GM12892 (cell line): ENCODE measurements at regions not wholly inside any gene's neighbourhood (a gene's known extent, or its start where the extent isn't known, plus 50 kb on each side); places are given as distances from the start of the nearest gene placed in this dataset.

ENCODE experiments used
- DNase-seq: peaks from one replicate; pipeline ENCODE4 v3.0.0; 2011; ENCODE audit not compliant: insufficient read length
- FAIRE-seq: peaks from 2 replicates; lab custom pipeline; 2011; peaks lifted over from hg19 to GRCh38; lab: Jason Lieb, UNC
- POLR2A ChIP-seq: IDR thresholded peaks from 2 replicates; pipeline ENCODE4 v1.6.1; 2011; ENCODE audit warnings: low read depth, low read length, control low read depth
- POLR2AphosphoS5 ChIP-seq: IDR thresholded peaks from 2 replicates; pipeline ENCODE4 v1.6.1; 2011; ENCODE audit warnings: low read depth, low read length, control low read depth
- TAF1 ChIP-seq: IDR thresholded peaks from 2 replicates; pipeline ENCODE4 v1.6.1; 2011; ENCODE audit warnings: low read depth, mild to moderate bottlenecking, control low read depth, low read length, borderline replicate concordance

GRCh38 chr12:65517656-65518210, 239.2 kb downstream of the MSRB3 start:
- no peak for TF ChIP-seq POLR2AphosphoS5
- TF ChIP-seq POLR2A: no peak
- TF ChIP-seq TAF1: no peak
- DNase-seq (no peak), FAIRE-seq (no peak)

DNA sequence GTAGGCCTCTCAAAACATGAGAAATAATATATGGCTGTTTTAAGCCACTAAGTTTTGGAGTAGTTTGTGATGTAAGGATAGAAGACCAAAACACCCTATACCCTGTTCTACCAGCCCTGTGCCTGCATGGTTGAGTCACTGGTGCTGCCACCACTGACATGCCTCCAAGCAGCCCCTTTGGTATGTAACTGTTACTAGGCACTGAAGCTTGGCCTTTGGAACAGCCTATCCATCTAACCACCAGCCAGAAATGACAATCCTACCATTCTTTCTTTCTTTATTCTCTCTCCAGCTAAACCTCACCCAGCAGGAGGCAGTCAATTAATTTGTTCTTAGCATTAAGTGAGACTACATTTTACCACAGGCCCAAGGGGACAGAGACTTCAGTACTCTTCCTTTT, 240.3 kb downstream of the MSRB3 start:
- TF ChIP-seq POLR2AphosphoS5 (no peak), TAF1 (no peak), POLR2A (no peak)
- no peak for DNase-seq
- no peak for FAIRE-seq

GRCh38 chr12:65520658-65521057, 242.2 kb downstream of the MSRB3 start:
- FAIRE-seq (no peak), DNase-seq (no peak)
- no peak for TF ChIP-seq POLR2AphosphoS5
- TF ChIP-seq TAF1: no peak
- TF ChIP-seq POLR2A: no peak

DNA sequence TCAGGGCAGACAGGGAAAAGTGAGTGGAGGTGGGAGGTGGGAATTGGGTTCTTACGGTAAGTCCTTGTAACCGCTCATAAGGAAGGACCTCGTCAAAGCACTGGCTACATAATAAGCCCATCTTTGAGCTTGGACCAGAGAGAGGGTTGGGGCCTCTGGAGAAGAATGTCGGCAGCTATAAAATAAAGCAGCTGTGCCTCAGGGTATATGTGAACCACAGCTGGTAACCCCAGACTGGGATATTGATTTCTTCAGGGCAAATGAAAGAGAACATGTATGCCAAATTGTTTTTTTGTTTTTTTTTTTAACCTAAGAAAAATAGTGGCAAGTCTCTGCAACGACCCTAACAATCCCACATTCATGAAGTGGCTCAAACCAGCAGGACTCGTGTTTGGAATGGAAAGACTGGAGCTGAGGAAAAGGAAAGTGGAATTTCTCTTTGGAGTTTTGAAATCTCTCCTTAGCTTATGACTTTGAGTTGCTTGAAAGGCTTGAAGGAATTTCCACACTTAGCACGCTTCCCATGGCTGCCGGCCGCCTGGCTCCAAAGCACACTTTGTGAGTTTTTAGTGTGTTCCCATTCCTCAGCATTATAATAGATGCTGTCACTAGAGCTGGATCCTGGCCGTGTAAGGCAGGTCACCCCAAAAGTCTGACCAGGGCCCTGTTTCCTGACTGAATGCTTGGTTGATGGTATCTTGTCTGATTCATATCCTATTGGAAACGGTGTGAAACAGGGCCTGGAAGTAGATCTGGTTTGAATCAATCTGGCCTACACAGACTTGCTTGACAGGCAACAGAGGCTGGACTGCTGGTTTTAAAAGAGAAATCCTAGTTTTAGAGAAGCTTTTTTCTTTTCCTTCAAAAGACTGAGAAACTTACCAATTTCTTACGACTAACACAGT, 244.7 kb downstream of the MSRB3 start:
- DNase-seq (no peak), FAIRE-seq (no peak)
- TF ChIP-seq POLR2A: no peak
- TF ChIP-seq TAF1: no peak
- TF ChIP-seq POLR2AphosphoS5: no peak

DNA sequence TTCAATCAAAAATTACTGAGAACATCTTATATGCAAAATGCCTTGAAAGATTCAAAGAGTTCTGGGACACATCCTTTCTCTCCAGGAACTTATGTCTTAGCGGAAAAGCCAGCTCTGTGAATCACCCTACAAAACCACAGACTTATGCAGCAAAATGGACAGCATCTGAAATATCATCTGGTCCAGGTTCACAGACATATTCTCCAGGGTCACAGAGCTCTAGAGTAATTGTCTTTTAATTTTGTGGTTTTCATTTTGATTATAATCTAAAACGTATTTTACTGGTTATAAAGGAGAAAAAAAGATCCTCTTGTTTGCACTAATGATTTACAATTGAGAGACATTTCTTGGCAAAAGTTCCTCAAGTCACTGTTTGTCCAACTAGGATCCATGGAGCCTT, 246.2 kb downstream of the MSRB3 start:
- no peak for TF ChIP-seq TAF1
- no peak for TF ChIP-seq POLR2A
- no peak for TF ChIP-seq POLR2AphosphoS5
- no peak for DNase-seq
- no peak for FAIRE-seq

DNA sequence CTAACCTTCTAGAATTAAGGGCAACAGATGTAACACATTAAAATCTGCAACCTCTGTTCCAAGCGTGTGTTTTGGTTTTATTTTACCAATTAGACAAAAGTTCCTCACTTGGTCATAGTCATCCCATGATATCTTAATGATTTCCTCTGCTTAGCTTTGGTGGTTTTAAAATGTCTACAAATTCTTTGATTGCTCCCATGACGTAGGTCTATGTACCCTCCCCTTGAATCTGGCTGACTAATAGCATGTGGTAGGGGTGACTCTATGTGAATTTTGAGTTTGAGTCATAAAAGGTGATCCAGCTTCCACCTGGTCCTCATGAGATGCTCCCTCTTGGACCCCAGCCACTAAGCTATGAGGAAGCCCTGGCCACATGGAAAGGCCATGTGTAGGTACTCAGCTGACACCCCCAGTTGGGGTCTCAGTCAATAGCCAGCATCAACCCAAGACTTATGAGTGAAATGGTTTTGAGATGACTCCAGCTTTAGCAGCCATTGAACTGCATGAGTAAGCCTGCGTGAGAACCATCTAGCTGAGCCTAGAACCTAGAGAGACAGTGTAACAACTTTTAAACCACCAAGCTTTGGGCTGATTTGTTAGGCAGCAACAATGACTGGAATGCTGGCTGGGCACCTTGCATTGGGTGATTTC, 247.1 kb downstream of the MSRB3 start:
- DNase-seq: no peak
- no peak for TF ChIP-seq POLR2A
- TF ChIP-seq POLR2AphosphoS5: no peak
- no peak for TF ChIP-seq TAF1
- no peak for FAIRE-seq

- FAIRE-seq: no peak
- no peak for DNase-seq
- TF ChIP-seq POLR2AphosphoS5 (no peak), TAF1 (no peak), POLR2A (no peak)
Measured at GRCh38 chr12:65526311-65526710, 247.8 kb downstream of the MSRB3 start.

DNA sequence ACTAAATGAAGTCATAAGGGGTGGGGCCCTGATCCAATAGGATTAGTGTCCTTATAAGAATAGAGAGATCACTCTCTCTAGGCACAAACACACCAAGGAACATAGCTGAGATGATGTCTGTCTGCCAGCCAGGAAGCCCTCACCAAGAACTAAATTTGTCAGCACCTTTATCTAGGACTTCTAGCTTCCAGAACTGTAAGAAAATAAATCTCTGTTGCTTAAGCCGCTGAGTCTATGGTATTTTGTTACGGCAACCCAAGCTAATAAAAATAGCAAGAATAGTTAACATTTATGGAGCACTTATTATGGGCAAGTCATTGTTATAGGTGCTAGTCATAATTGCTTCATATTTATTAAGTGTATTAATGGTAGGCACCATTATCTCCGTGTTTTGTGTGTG, 249.6 kb downstream of the MSRB3 start:
- no peak for TF ChIP-seq POLR2A
- no peak for TF ChIP-seq POLR2AphosphoS5
- TF ChIP-seq TAF1: no peak
- DNase-seq: no peak
- no peak for FAIRE-seq

GRCh38 chr12:65529106-65529505, 250.6 kb downstream of the MSRB3 start:
- DNase-seq (no peak), FAIRE-seq (no peak)
- no peak for TF ChIP-seq TAF1
- no peak for TF ChIP-seq POLR2AphosphoS5
- TF ChIP-seq POLR2A: no peak

DNA sequence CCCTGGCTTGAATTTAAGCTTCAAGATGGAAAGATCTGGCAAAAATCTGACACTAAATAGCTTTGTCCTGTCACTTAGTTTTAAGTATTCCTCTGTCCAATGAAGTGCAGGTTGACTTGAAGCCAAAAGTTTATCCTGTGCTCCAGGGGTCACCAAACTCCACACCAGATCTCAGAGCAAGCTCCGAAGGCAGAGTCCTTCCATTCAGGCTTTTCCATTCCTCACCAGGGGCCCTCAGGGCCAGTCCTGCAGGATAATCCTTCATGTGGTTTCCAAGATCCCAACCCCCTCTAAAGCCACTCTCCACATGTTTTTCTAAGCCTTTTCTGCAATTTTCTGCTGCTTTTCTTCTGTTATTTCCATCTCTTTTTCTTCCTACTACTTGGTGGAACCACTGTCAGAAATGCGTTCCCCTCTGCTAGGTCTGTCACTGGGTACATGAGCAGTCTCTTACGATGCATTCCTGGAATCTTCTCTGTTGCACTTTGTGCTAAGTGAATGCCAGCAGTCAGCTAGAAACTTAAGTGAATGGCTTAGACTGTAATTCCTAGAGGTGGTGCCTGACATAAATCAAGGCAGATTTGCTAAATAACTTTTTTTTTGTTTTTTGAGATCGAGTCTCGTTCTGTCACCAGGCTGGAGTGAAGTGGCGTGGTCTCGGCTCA, 251.4 kb downstream of the MSRB3 start:
- FAIRE-seq (no peak), DNase-seq (no peak)
- no peak for TF ChIP-seq POLR2A
- TF ChIP-seq TAF1: no peak
- TF ChIP-seq POLR2AphosphoS5: no peak

GRCh38 chr12:65532162-65532561, 253.7 kb downstream of the MSRB3 start:
- FAIRE-seq (no peak), DNase-seq (no peak)
- no peak for TF ChIP-seq POLR2A
- no peak for TF ChIP-seq POLR2AphosphoS5
- no peak for TF ChIP-seq TAF1
